ENCODE measurements at regions not wholly inside any gene's neighbourhood (a gene's known extent, or its start where the extent isn't known, plus 50 kb on each side); places are given as distances from the start of the nearest gene placed in this dataset.

- no peaks in the 10 kb centered on the region for H3K36me3 ChIP-seq (ENCODE audit: insufficient read depth, low read length)
- peaks cover 1 to 4% of the 10 kb centered on the region in 2 donors for H3K27me3 Mint-ChIP-seq
- H3K27me3 ChIP-seq (ENCODE audit: insufficient read depth, low read length, poor library complexity, severe bottlenecking): no peaks in the 10 kb centered on the region
- no peak for DNase-seq
- H3K4me3 ChIP-seq (ENCODE audit: low read length): no peak overlapping the region
- H3K27ac Mint-ChIP-seq: peak overlapping the region in 1 of 8 donors; percentile 12
- peaks cover 5% of the 10 kb centered on the region for H3K4me1 ChIP-seq (ENCODE audit: insufficient read depth, low read length)
- H3K27ac ChIP-seq (ENCODE audit: low read depth, low read length): no peak overlapping the region
- no peaks in the 10 kb centered on the region for H3K36me3 Mint-ChIP-seq
- H3K4me1 Mint-ChIP-seq: peaks cover 13 to 20% (median 13%) of the 10 kb centered on the region in 3 donors
- H3K9me3 Mint-ChIP-seq: no peaks in the 10 kb centered on the region
- POLR2A ChIA-PET: interaction anchor here (0.5 kb wide), 1 partner anchor 937 kb away, joined by 3 read pairs; no protein-coding TSS in a partner anchor
- H3K4me3 Mint-ChIP-seq: no peak overlapping the region
- H3K9me3 ChIP-seq (ENCODE audit: low read length): no peaks in the 10 kb centered on the region
- CTCF ChIA-PET: no interaction called here
Measured at GRCh38 chr1:8197493-8198282, 120.2 kb upstream of the SLC45A1 start.

- H3K4me3 Mint-ChIP-seq: no peak overlapping the region
- H3K4me1 ChIP-seq (ENCODE audit: insufficient read depth, low read length): peaks cover 5% of the 10 kb centered on the region
- no peak overlapping the region for H3K4me3 ChIP-seq (ENCODE audit: low read length)
- peaks cover 13 to 20% (median 16%) of the 10 kb centered on the region in 3 donors for H3K4me1 Mint-ChIP-seq
- H3K9me3 ChIP-seq (ENCODE audit: low read length): no peaks in the 10 kb centered on the region
- no peak overlapping the region for H3K27ac Mint-ChIP-seq
- peaks cover 4 to 10% of the 10 kb centered on the region in 2 donors for H3K27me3 Mint-ChIP-seq
- no peaks in the 10 kb centered on the region for H3K27me3 ChIP-seq (ENCODE audit: insufficient read depth, low read length, poor library complexity, severe bottlenecking)
- ChIA-PET CTCF (no interaction called here), POLR2A (no interaction called here)
- no peaks in the 10 kb centered on the region for H3K36me3 Mint-ChIP-seq
- no peaks in the 10 kb centered on the region for H3K36me3 ChIP-seq (ENCODE audit: insufficient read depth, low read length)
- no peak for DNase-seq
- no peak overlapping the region for H3K27ac ChIP-seq (ENCODE audit: low read depth, low read length)
- no peaks in the 10 kb centered on the region for H3K9me3 Mint-ChIP-seq
Measured at GRCh38 chr1:8194481-8195227, 123.3 kb upstream of the SLC45A1 start.

GRCh38 chr1:8193840-8194406 lies 124.0 kb upstream of the SLC45A1 start:
- peak overlapping the region in 1 of 8 donors; percentile 75 for H3K27ac Mint-ChIP-seq
- Histone ChIP-seq H3K4me1 (ENCODE audit: insufficient read depth, low read length) (peaks cover 5% of the 10 kb centered on the region), H3K27ac (ENCODE audit: low read depth, low read length) (no peak overlapping the region), H3K36me3 (ENCODE audit: insufficient read depth, low read length) (no peaks in the 10 kb centered on the region), H3K9me3 (ENCODE audit: low read length) (no peaks in the 10 kb centered on the region), H3K4me3 (ENCODE audit: low read length) (no peak overlapping the region), H3K27me3 (ENCODE audit: insufficient read depth, low read length, poor library complexity, severe bottlenecking) (no peaks in the 10 kb centered on the region)
- DNase-seq: no peak
- POLR2A ChIA-PET: no interaction called here
- H3K36me3 Mint-ChIP-seq: no peaks in the 10 kb centered on the region
- peaks cover 13 to 20% (median 16%) of the 10 kb centered on the region in 3 donors for H3K4me1 Mint-ChIP-seq
- CTCF ChIA-PET: no interaction called here
- H3K9me3 Mint-ChIP-seq: no peaks in the 10 kb centered on the region
- H3K4me3 Mint-ChIP-seq: no peak overlapping the region
- H3K27me3 Mint-ChIP-seq: peaks cover 5 to 10% of the 10 kb centered on the region in 2 donors

GRCh38 chr1:8191474-8191873 lies 126.4 kb upstream of the SLC45A1 start:
- H3K36me3 Mint-ChIP-seq: no peaks in the 10 kb centered on the region
- H3K27me3 Mint-ChIP-seq: peaks cover 3 to 9% of the 10 kb centered on the region in 2 donors
- Histone ChIP-seq H3K36me3 (ENCODE audit: insufficient read depth, low read length) (no peaks in the 10 kb centered on the region), H3K27me3 (ENCODE audit: insufficient read depth, low read length, poor library complexity, severe bottlenecking) (no peaks in the 10 kb centered on the region), H3K9me3 (ENCODE audit: low read length) (no peaks in the 10 kb centered on the region), H3K4me1 (ENCODE audit: insufficient read depth, low read length) (no peaks in the 10 kb centered on the region), H3K27ac (ENCODE audit: low read depth, low read length) (no peak overlapping the region), H3K4me3 (ENCODE audit: low read length) (no peak overlapping the region)
- no peaks in the 10 kb centered on the region for H3K9me3 Mint-ChIP-seq
- peaks cover 7 to 11% (median 10%) of the 10 kb centered on the region in 3 donors for H3K4me1 Mint-ChIP-seq
- no peak for DNase-seq
- no peak overlapping the region for H3K4me3 Mint-ChIP-seq
- POLR2A ChIA-PET: no interaction called here
- peak overlapping the region in 1 of 8 donors; percentile 82 for H3K27ac Mint-ChIP-seq
- CTCF ChIA-PET: no interaction called here

DNA sequence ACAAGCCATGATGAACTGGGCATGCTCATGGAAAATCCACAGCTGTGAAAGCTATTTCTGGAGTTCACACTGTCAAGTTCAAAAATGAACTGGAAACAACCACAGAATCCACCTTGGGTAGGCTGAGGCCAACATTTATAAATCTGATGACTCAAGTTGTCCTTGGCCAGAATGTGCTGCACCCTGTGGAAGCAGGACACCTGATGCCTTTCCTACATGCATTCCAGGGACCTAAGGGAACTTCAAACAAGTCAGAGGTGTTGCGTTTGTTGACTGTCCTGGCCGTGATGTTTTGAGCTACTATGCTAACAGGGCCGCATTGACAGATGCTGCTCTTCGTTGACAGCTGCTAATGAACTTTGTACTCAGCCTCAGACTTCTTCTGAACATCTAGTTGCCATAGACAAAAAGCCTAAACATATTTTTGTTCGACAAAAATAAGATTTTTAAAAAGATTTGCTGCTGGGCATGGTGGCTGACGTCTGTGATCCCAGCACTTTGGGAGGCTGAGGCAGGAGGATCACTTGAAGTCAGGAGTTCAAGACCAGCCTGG lies 127.9 kb upstream of the SLC45A1 start:
- Histone ChIP-seq H3K9me3 (ENCODE audit: low read length) (no peaks in the 10 kb centered on the region), H3K27me3 (ENCODE audit: insufficient read depth, low read length, poor library complexity, severe bottlenecking) (no peaks in the 10 kb centered on the region), H3K36me3 (ENCODE audit: insufficient read depth, low read length) (no peaks in the 10 kb centered on the region), H3K4me3 (ENCODE audit: low read length) (no peak overlapping the region), H3K4me1 (ENCODE audit: insufficient read depth, low read length) (no peaks in the 10 kb centered on the region), H3K27ac (ENCODE audit: low read depth, low read length) (no peak overlapping the region)
- Mint-ChIP-seq H3K27me3 (peaks cover 3 to 12% of the 10 kb centered on the region in 2 donors), H3K36me3 (no peaks in the 10 kb centered on the region), H3K4me3 (no peak overlapping the region), H3K9me3 (no peaks in the 10 kb centered on the region), H3K4me1 (peaks cover 7 to 11% (median 10%) of the 10 kb centered on the region in 3 donors), H3K27ac (no peak overlapping the region)
- POLR2A ChIA-PET: no interaction called here
- CTCF ChIA-PET: no interaction called here
- DNase-seq: no peak

- Mint-ChIP-seq H3K36me3 (no peaks in the 10 kb centered on the region), H3K9me3 (peaks cover 0 to 2% (median 0%) of the 10 kb centered on the region in 5 donors), H3K4me1 (peaks cover 13 to 19% (median 19%) of the 10 kb centered on the region in 3 donors), H3K4me3 (no peak overlapping the region), H3K27me3 (peaks cover 3 to 6% of the 10 kb centered on the region in 2 donors), H3K27ac (peak overlapping the region in 1 of 8 donors; percentile 19)
- POLR2A ChIA-PET: no interaction called here
- no peaks in the 10 kb centered on the region for H3K9me3 ChIP-seq (ENCODE audit: low read length)
- DNase-seq: no peak
- H3K4me3 ChIP-seq (ENCODE audit: low read length): no peak overlapping the region
- peaks cover 21% of the 10 kb centered on the region for H3K4me1 ChIP-seq (ENCODE audit: insufficient read depth, low read length)
- H3K36me3 ChIP-seq (ENCODE audit: insufficient read depth, low read length): no peaks in the 10 kb centered on the region
- CTCF ChIA-PET: no interaction called here
- no peaks in the 10 kb centered on the region for H3K27me3 ChIP-seq (ENCODE audit: insufficient read depth, low read length, poor library complexity, severe bottlenecking)
- H3K27ac ChIP-seq (ENCODE audit: low read depth, low read length): no peak overlapping the region
Measured at GRCh38 chr1:8185400-8185799, 132.5 kb upstream of the SLC45A1 start.

GRCh38 chr1:8184301-8184700 lies 133.6 kb upstream of the SLC45A1 start:
- Histone ChIP-seq H3K27ac (ENCODE audit: low read depth, low read length) (no peak overlapping the region), H3K4me3 (ENCODE audit: low read length) (no peak overlapping the region), H3K9me3 (ENCODE audit: low read length) (no peaks in the 10 kb centered on the region), H3K36me3 (ENCODE audit: insufficient read depth, low read length) (no peaks in the 10 kb centered on the region), H3K4me1 (ENCODE audit: insufficient read depth, low read length) (peaks cover 21% of the 10 kb centered on the region), H3K27me3 (ENCODE audit: insufficient read depth, low read length, poor library complexity, severe bottlenecking) (no peaks in the 10 kb centered on the region)
- DNase-seq: no peak
- peaks cover 2 to 9% (median 6%) of the 10 kb centered on the region in 5 donors for H3K9me3 Mint-ChIP-seq
- peaks cover 0 to 6% of the 10 kb centered on the region in 2 donors for H3K27me3 Mint-ChIP-seq
- H3K36me3 Mint-ChIP-seq: peaks cover 0 to 10% (median 0%) of the 10 kb centered on the region in 3 donors
- peaks cover 13 to 19% (median 19%) of the 10 kb centered on the region in 3 donors for H3K4me1 Mint-ChIP-seq
- ChIA-PET CTCF (no interaction called here), POLR2A (no interaction called here)
- no peak overlapping the region for H3K4me3 Mint-ChIP-seq
- peak overlapping the region in 2 of 8 donors; percentile 33 to 40 for H3K27ac Mint-ChIP-seq
